WI38 (cell line): ENCODE measurements at regions not wholly inside any gene's neighbourhood (a gene's known extent, or its start where the extent isn't known, plus 50 kb on each side); places are given as distances from the start of the nearest gene placed in this dataset.

Experiments used
- H3K4me3 ChIP-seq: 2 replicates; pipeline ENCODE4 v1.5.1; 2011; ENCODE audit warnings: low read depth, mild to moderate bottlenecking, control low read depth, low read length
- CTCF ChIP-seq: IDR thresholded peaks from 2 replicates; pipeline ENCODE4 v1.5.1; 2012; ENCODE audit warnings: low read depth, mild to moderate bottlenecking, control low read depth, low read length

GRCh38 chr1:177546346-177546745, 375.6 kb downstream of the BRINP2 start:
- no peak for TF ChIP-seq CTCF
- no peak overlapping the region for H3K4me3 ChIP-seq

GRCh38 chr1:177526201-177526600, 355.4 kb downstream of the BRINP2 start:
- no peak overlapping the region for H3K4me3 ChIP-seq
- no peak for TF ChIP-seq CTCF

DNA sequence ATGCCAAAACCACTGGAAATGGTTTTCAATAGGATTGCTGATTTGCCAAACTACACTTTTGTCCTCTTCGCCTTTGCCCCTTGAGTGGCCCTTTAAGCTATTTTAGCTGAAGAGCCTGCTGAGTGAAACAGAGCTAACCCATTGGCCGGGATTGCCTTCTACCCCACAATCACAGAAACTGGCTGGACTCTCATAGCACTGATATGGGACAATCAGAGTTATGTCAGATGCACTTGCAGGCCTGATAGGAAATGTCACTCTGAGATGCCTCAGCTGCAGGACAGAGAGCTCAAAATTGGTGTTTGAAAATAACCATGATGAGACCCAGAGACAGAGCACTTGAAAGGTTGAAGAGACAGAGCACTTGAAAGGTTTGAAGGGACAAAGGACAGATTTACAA, 354.4 kb downstream of the BRINP2 start:
- no peak for TF ChIP-seq CTCF
- no peak overlapping the region for H3K4me3 ChIP-seq

DNA sequence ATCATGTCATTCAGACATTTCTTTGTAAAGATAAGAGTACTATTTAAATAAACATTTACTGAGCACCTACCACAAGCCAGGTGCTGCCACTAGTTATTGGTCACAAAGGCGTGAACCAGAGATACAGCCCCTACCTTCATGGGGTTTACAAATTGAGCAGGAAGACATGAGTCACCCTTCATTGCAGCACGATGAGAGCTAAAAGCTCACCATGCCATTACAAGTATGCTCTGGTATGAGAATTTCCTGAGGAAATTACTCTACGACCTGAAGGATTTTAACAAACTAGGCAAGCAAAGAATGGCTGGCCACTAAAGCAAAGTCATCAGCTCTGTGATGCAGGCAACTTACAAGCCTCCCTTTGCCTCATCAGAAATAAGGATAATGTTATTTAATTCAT, 346.8 kb downstream of the BRINP2 start:
- H3K4me3 ChIP-seq = no peak overlapping the region
- no peak for TF ChIP-seq CTCF

DNA sequence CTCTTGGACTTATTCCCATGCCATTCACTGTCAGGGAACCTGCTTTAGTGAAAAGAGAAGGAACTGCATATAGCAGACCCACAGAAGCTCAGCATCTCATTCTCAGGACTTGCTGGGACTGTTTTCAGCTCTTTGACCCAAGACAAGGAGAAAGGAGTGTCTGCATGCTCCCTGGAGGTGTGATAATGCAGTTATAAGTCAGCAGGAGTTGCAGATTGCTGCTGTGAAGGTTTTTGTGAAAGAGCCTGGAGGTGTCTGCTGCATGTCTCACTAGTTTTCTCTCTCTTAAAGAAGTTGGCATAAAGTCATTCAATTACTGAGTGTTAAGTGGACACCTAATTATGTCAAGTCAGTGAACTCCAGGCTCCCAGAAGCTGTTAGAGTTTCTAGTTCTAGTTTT, 343.4 kb downstream of the BRINP2 start:
- no peak overlapping the region for H3K4me3 ChIP-seq
- no peak for TF ChIP-seq CTCF

DNA sequence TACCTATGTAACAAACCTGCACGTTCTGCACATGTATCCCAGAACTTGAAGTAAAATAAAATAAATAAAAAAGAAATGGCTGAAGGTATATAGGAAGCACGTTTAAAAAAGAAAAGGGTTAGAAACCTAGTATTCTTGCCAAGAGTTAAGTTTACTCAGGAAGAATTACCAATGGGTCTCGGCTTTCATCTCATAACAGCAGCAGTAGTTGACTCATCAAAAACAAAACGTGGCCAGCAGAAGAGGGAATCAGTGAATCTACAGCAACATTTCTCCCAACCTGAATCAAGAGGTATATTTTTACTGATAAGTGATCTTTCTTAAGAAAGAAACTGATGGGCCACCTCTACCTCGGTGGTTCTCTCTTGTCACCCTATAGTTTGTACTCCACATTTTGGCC, 340.3 kb downstream of the BRINP2 start:
- no peak for TF ChIP-seq CTCF
- no peak overlapping the region for H3K4me3 ChIP-seq

DNA sequence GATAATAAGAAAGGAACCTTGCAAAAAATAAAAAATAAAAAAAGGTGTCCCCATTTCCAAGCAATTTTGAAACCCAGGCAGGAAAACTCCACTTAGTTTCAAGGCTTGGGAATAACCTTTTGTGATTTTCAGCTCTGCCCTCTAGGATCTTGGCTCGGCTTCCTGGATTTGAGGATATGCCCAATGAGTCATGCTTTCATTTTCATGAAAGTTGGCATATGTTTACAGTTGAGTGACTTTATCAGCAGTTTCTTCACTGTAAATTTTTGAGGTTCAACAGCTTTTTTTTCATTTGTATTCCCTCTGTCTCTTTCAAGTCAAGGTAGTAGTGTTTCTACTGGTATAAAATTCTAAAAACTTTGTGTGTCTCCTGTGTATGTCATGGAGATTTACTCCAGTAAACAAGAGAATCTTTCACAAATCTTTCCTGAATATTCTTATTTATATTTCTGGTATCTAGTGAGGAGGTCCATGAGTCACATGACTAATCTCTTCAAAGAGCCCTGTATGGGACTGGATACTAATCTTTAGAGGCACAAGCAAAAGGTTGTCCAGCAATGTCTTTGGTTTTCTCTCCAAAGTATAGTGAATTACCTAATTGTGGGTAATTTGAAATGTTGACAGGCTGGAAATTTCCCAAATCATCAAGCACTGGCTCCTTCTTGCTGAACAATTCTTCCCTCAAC, 335.3 kb downstream of the BRINP2 start:
- no peak for TF ChIP-seq CTCF
- H3K4me3 ChIP-seq = no peak overlapping the region
